Neural crest cell (in vitro differentiated cells): ENCODE measurements at regions not wholly inside any gene's neighbourhood (a gene's known extent, or its start where the extent isn't known, plus 50 kb on each side); places are given as distances from the start of the nearest gene placed in this dataset.

ENCODE experiments used
- DNase-seq: peaks from one replicate; pipeline ENCODE4 v3.0.0; 2021; ENCODE audit warnings: low read depth, mixed read lengths, low spot score
- H3K27ac Mint-ChIP-seq: one replicate; pipeline ENCODE4 v1.8.0; 2021; ENCODE audit warnings: mild to moderate bottlenecking, mixed read lengths; ENCODE audit not compliant: unreplicated experiment
- H3K27me3 Mint-ChIP-seq: 2 replicates; pipeline ENCODE4 v1.8.0; 2021; ENCODE audit warnings: low read depth, mild to moderate bottlenecking, mixed read lengths
- H3K36me3 Mint-ChIP-seq: 2 replicates; pipeline ENCODE4 v1.8.0; 2021; ENCODE audit warnings: low read depth, mild to moderate bottlenecking, mixed read lengths
- H3K4me1 Mint-ChIP-seq: 2 replicates; pipeline ENCODE4 v1.8.0; 2021; ENCODE audit warnings: mixed read lengths
- H3K4me3 Mint-ChIP-seq: one replicate; pipeline ENCODE4 v1.8.0; 2021; ENCODE audit warnings: mild to moderate bottlenecking, mixed read lengths
- H3K9me3 Mint-ChIP-seq: 2 replicates; pipeline ENCODE4 v1.8.0; 2021; ENCODE audit warnings: mixed read lengths
- CTCF ChIP-seq: fragments of 200-600 bp; sonication (generic); conservative IDR thresholded peaks from 2 replicates; pipeline ENCODE4 v1.5.0; 2021; ENCODE audit warnings: antibody characterized with exemption, mild to moderate bottlenecking

- peaks cover 4% of the 10 kb centered on the region for H3K36me3 Mint-ChIP-seq
- H3K27ac Mint-ChIP-seq = no peak overlapping the region
- no peak for TF ChIP-seq CTCF
- no peaks in the 10 kb centered on the region for H3K4me1 Mint-ChIP-seq
- no peak overlapping the region for H3K4me3 Mint-ChIP-seq
- DNase-seq = no peak
- peaks cover 12% of the 10 kb centered on the region for H3K9me3 Mint-ChIP-seq
- no peaks in the 10 kb centered on the region for H3K27me3 Mint-ChIP-seq
Observed at GRCh38 chr12:73421832-73422231, 1115.8 kb upstream of the ATXN7L3B start.

GRCh38 chr12:73424484-73424883, 1113.2 kb upstream of the ATXN7L3B start:
- DNase-seq = no peak
- no peak overlapping the region for H3K4me3 Mint-ChIP-seq
- peaks cover 4% of the 10 kb centered on the region for H3K36me3 Mint-ChIP-seq
- peaks cover 12% of the 10 kb centered on the region for H3K9me3 Mint-ChIP-seq
- H3K27me3 Mint-ChIP-seq = no peaks in the 10 kb centered on the region
- no peak overlapping the region for H3K27ac Mint-ChIP-seq
- H3K4me1 Mint-ChIP-seq = no peaks in the 10 kb centered on the region
- TF ChIP-seq CTCF = no peak

GRCh38 chr12:73445658-73446324, 1091.8 kb upstream of the ATXN7L3B start:
- no peak for TF ChIP-seq CTCF
- Mint-ChIP-seq H3K9me3 (peaks cover 2% of the 10 kb centered on the region), H3K4me3 (no peak overlapping the region), H3K27me3 (no peaks in the 10 kb centered on the region), H3K27ac (no peak overlapping the region), H3K4me1 (no peaks in the 10 kb centered on the region), H3K36me3 (no peaks in the 10 kb centered on the region)
- no peak for DNase-seq

GRCh38 chr12:73452672-73453469, 1084.8 kb upstream of the ATXN7L3B start:
- H3K4me3 Mint-ChIP-seq = no peak overlapping the region

GRCh38 chr12:73460212-73460611, 1077.4 kb upstream of the ATXN7L3B start:
- no peaks in the 10 kb centered on the region for H3K9me3 Mint-ChIP-seq
- no peak for DNase-seq
- no peaks in the 10 kb centered on the region for H3K4me1 Mint-ChIP-seq
- no peak overlapping the region for H3K4me3 Mint-ChIP-seq
- no peaks in the 10 kb centered on the region for H3K36me3 Mint-ChIP-seq
- no peaks in the 10 kb centered on the region for H3K27me3 Mint-ChIP-seq
- H3K27ac Mint-ChIP-seq = no peak overlapping the region
- TF ChIP-seq CTCF = no peak

More at GRCh38 chr12:73452672-73453469, 1084.8 kb upstream of the ATXN7L3B start:
- no peaks in the 10 kb centered on the region for H3K27me3 Mint-ChIP-seq
- no peaks in the 10 kb centered on the region for H3K4me1 Mint-ChIP-seq
- DNase-seq = no peak
- TF ChIP-seq CTCF = no peak
- H3K9me3 Mint-ChIP-seq = peaks cover 2% of the 10 kb centered on the region
- no peaks in the 10 kb centered on the region for H3K36me3 Mint-ChIP-seq
- no peak overlapping the region for H3K27ac Mint-ChIP-seq
